Astrocyte (in vitro differentiated cells and primary cell): ENCODE measurements at regions not wholly inside any gene's neighbourhood (a gene's known extent, or its start where the extent isn't known, plus 50 kb on each side); places are given as distances from the start of the nearest gene placed in this dataset.

Experiments
- CTCF ChIP-seq: IDR thresholded peaks from 2 replicates; pipeline ENCODE4 v1.5.1; 2011; ENCODE audit warnings: low read depth, mild to moderate bottlenecking, inconsistent platforms, low read length, moderate library complexity; ENCODE audit not compliant: insufficient read depth
- EZH2 ChIP-seq: IDR thresholded peaks from 2 replicates; pipeline ENCODE4 v1.6.1; 2012; ENCODE audit warnings: mild to moderate bottlenecking, low read length, inconsistent platforms; ENCODE audit not compliant: insufficient read depth

- no peak for TF ChIP-seq EZH2
- TF ChIP-seq CTCF: no peak
Measured at GRCh38 chr5:143481697-143482531, 78.4 kb upstream of the NR3C1 start.
